OCI-LY1 (cell line): ENCODE measurements at regions not wholly inside any gene's neighbourhood (a gene's known extent, or its start where the extent isn't known, plus 50 kb on each side); places are given as distances from the start of the nearest gene placed in this dataset.

Source experiments
- H2AFZ ChIP-seq: fragments of 200-600 bp; sonication (generic), shearing (Covaris generic); 2 replicates; pipeline ENCODE4 v1.6.0; 2014; ENCODE audit warnings: antibody characterized with exemption, mild to moderate bottlenecking, low read length
- H3F3A ChIP-seq: fragments of 200-600 bp; sonication (generic), shearing (Covaris generic); 2 replicates; pipeline ENCODE4 v1.6.0; 2014; ENCODE audit warnings: mild to moderate bottlenecking, antibody characterized with exemption, low read length, moderate library complexity; ENCODE audit not compliant: insufficient read depth
- H3K27ac ChIP-seq: fragments of 200-600 bp; sonication (generic); 2 replicates; pipeline ENCODE4 v1.5.1; 2014; ENCODE audit warnings: low read length, mixed run types, mild to moderate bottlenecking, low read depth; ENCODE audit not compliant: poor library complexity, severe bottlenecking
- H3K27me3 ChIP-seq: fragments of 200-600 bp; sonication (generic); 2 replicates; pipeline ENCODE4 v1.6.0; 2014; ENCODE audit warnings: antibody characterized with exemption, mild to moderate bottlenecking, low read length, moderate library complexity; ENCODE audit not compliant: insufficient read depth
- H3K36me3 ChIP-seq: fragments of 200-600 bp; sonication (generic); 2 replicates; pipeline ENCODE4 v1.6.1; 2014; ENCODE audit warnings: mild to moderate bottlenecking, antibody characterized with exemption, low read length, moderate library complexity, mixed read lengths; ENCODE audit not compliant: insufficient read depth
- H3K4me1 ChIP-seq: fragments of 200-600 bp; sonication (generic); 2 replicates; pipeline ENCODE4 v1.5.1; 2014; ENCODE audit warnings: mild to moderate bottlenecking, low read length, moderate library complexity; ENCODE audit not compliant: insufficient read depth, severe bottlenecking
- H3K4me2 ChIP-seq: fragments of 200-600 bp; sonication (generic), shearing (Covaris generic); 2 replicates; pipeline ENCODE4 v1.6.1; 2014; ENCODE audit warnings: low read length
- H3K4me3 ChIP-seq: fragments of 200-600 bp; sonication (generic); 2 replicates; pipeline ENCODE4 v1.5.1; 2014; ENCODE audit warnings: low read length, low read depth, mild to moderate bottlenecking, mixed read lengths; ENCODE audit not compliant: poor library complexity, severe bottlenecking
- H3K79me2 ChIP-seq: fragments of 200-600 bp; shearing (Covaris generic); 2 replicates; pipeline ENCODE4 v1.6.1; 2016; ENCODE audit warnings: mixed run types, low read length, mixed read lengths; ENCODE audit not compliant: insufficient read depth
- H3K9ac ChIP-seq: fragments of 200-600 bp; sonication (generic), shearing (Covaris generic); 2 replicates; pipeline ENCODE4 v1.6.1; 2014; ENCODE audit warnings: mild to moderate bottlenecking, low read length, mixed read lengths
- H3K9me2 ChIP-seq: fragments of 200-600 bp; sonication (generic), shearing (Covaris generic); 2 replicates; pipeline ENCODE4 v1.6.1; 2014; ENCODE audit warnings: low read depth, mild to moderate bottlenecking, low read length, mixed read lengths
- H3K9me3 ChIP-seq: fragments of 200-600 bp; shearing (Covaris generic); 2 replicates; pipeline ENCODE4 v1.6.1; 2014; ENCODE audit warnings: low read length, mixed read lengths
- H4K20me1 ChIP-seq: fragments of 200-600 bp; sonication (generic), shearing (Covaris generic); 2 replicates; pipeline ENCODE4 v1.6.0; 2016; ENCODE audit warnings: mild to moderate bottlenecking, low read length; ENCODE audit not compliant: insufficient read depth
- CTCF ChIP-seq: fragments of 200-600 bp; sonication (generic), shearing (Covaris generic); IDR thresholded peaks from 2 replicates; pipeline ENCODE4 v1.5.1; 2017; ENCODE audit warnings: mild to moderate bottlenecking, antibody characterized with exemption, low read length, moderate library complexity, mixed read lengths
- EZH2 ChIP-seq: fragments of 200-600 bp; sonication (generic), shearing (Covaris generic); IDR thresholded peaks from 2 replicates; pipeline ENCODE4 v1.8.0; 2017; ENCODE audit warnings: borderline replicate concordance, mixed run types, mild to moderate bottlenecking, antibody characterized with exemption, low read length, moderate library complexity, mixed read lengths

DNA sequence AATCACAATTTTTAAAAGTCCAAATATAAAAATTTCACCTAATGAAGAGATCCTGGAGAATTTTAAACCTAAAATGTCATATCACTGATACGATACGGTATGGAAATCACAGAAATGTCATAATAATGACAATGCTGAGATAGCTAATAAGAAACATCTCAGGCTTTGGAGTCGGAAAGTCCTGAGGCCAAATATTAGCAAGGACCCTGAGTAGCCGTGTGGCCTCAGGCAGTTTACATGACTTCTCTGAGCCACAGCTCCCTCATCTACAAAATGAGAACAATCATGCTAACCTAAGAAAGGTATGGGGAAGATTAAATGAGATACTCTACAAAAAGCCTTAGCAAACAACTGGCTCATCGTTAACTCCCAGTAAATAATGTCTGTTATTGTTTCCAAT is 100.9 kb upstream of the NEBL start:
- Histone ChIP-seq H3K27ac (no peak overlapping the region), H3K9me2 (no peaks in the 10 kb centered on the region), H3K36me3 (no peaks in the 10 kb centered on the region), H3K4me3 (no peak overlapping the region), H3K9me3 (no peaks in the 10 kb centered on the region), H3K79me2 (no peaks in the 10 kb centered on the region), H3K4me2 (no peak overlapping the region), H3K4me1 (no peaks in the 10 kb centered on the region), H4K20me1 (no peaks in the 10 kb centered on the region), H3K27me3 (peaks cover 2% of the 10 kb centered on the region; the same call in 1 of the 2 replicates), H3F3A (no peaks in the 10 kb centered on the region), H3K9ac (no peak overlapping the region), H2AFZ (no peak overlapping the region)
- no peak for TF ChIP-seq EZH2
- no peak for TF ChIP-seq CTCF

- TF ChIP-seq EZH2 (no peak), CTCF (no peak)
- Histone ChIP-seq H3K4me1 (no peaks in the 10 kb centered on the region), H3K79me2 (no peaks in the 10 kb centered on the region), H3K9me3 (no peaks in the 10 kb centered on the region), H4K20me1 (no peaks in the 10 kb centered on the region), H3K9me2 (no peaks in the 10 kb centered on the region), H3K27ac (no peak overlapping the region), H3K4me3 (no peak overlapping the region), H3K4me2 (no peak overlapping the region), H3F3A (no peaks in the 10 kb centered on the region), H2AFZ (no peak overlapping the region), H3K36me3 (no peaks in the 10 kb centered on the region), H3K27me3 (peaks cover 2% of the 10 kb centered on the region; the same call in 1 of the 2 replicates), H3K9ac (no peak overlapping the region)
Measured at GRCh38 chr10:20995123-20995987, 98.2 kb upstream of the NEBL start.

GRCh38 chr10:20993830-20994527 is 96.9 kb upstream of the NEBL start:
- no peaks in the 10 kb centered on the region for H4K20me1 ChIP-seq
- no peaks in the 10 kb centered on the region for H3K79me2 ChIP-seq
- no peak overlapping the region for H3K4me3 ChIP-seq
- H3K9me2 ChIP-seq, result no peaks in the 10 kb centered on the region
- H3K4me1 ChIP-seq, result no peaks in the 10 kb centered on the region
- peaks cover 2% of the 10 kb centered on the region; the same call in 1 of the 2 replicates for H3K27me3 ChIP-seq
- no peak overlapping the region for H3K9ac ChIP-seq
- H3K4me2 ChIP-seq, result no peak overlapping the region
- TF ChIP-seq EZH2 (no peak), CTCF (no peak)
- no peaks in the 10 kb centered on the region for H3K36me3 ChIP-seq
- H2AFZ ChIP-seq, result no peak overlapping the region
- no peak overlapping the region for H3K27ac ChIP-seq
- no peaks in the 10 kb centered on the region for H3F3A ChIP-seq
- no peaks in the 10 kb centered on the region for H3K9me3 ChIP-seq
